Hepatocyte (in vitro differentiated cells): ENCODE measurements at regions not wholly inside any gene's neighbourhood (a gene's known extent, or its start where the extent isn't known, plus 50 kb on each side); places are given as distances from the start of the nearest gene placed in this dataset.

ENCODE experiments used
- DNase-seq: peaks from one replicate; pipeline ENCODE4 v3.0.0-alpha.2; 2016; ENCODE audit warnings: low spot score
- H2AFZ ChIP-seq: fragments of 200-600 bp; sonication (generic); 2 replicates; pipeline ENCODE4 v1.6.0; 2016; ENCODE audit warnings: antibody characterized with exemption, mild to moderate bottlenecking
- H3K27ac ChIP-seq: fragments of 200-600 bp; sonication (generic); 2 replicates; pipeline ENCODE4 v1.5.1; 2016; ENCODE audit warnings: mild to moderate bottlenecking
- H3K27me3 ChIP-seq: fragments of 200-600 bp; sonication (generic); 2 replicates; pipeline ENCODE4 v1.6.1; 2016
- H3K36me3 ChIP-seq: fragments of 200-600 bp; sonication (generic); replicated peaks from 2 replicates; pipeline ENCODE4 v1.5.1; 2016; ENCODE audit warnings: low read depth; ENCODE audit not compliant: insufficient read depth
- H3K4me1 ChIP-seq: fragments of 200-600 bp; sonication (generic); 2 replicates; pipeline ENCODE4 v1.5.1; 2016; ENCODE audit warnings: mild to moderate bottlenecking, moderate library complexity; ENCODE audit not compliant: insufficient read depth
- H3K4me2 ChIP-seq: fragments of 200-600 bp; sonication (generic); 2 replicates; pipeline ENCODE4 v1.6.0; 2016
- H3K4me3 ChIP-seq: fragments of 200-600 bp; sonication (generic); 2 replicates; pipeline ENCODE4 v1.5.1; 2016; ENCODE audit warnings: mild to moderate bottlenecking
- H3K79me2 ChIP-seq: fragments of 200-600 bp; sonication (generic); 2 replicates; pipeline ENCODE4 v1.6.0; 2017; ENCODE audit warnings: mild to moderate bottlenecking
- H3K9me2 ChIP-seq: fragments of 200-600 bp; sonication (generic); replicated peaks from 2 replicates; pipeline ENCODE4 v1.6.0; 2017; ENCODE audit warnings: mild to moderate bottlenecking; ENCODE audit not compliant: insufficient read depth
- H3K9me3 ChIP-seq: fragments of 200-600 bp; sonication (generic); 2 replicates; pipeline ENCODE4 v1.5.1; 2016; ENCODE audit warnings: low read depth, mild to moderate bottlenecking
- H4K20me1 ChIP-seq: fragments of 200-600 bp; sonication (generic); 2 replicates; pipeline ENCODE4 v1.6.0; 2016; ENCODE audit warnings: mild to moderate bottlenecking; ENCODE audit not compliant: insufficient read depth, poor library complexity, severe bottlenecking
- EZH2 ChIP-seq: fragments of 200-600 bp; sonication (generic); IDR thresholded peaks from 2 replicates; pipeline ENCODE4 v1.6.1; 2016; ENCODE audit warnings: antibody characterized with exemption, mild to moderate bottlenecking, borderline replicate concordance
- EZH2phosphoT487 ChIP-seq: fragments of 200-600 bp; sonication (generic); IDR thresholded peaks from one replicate; pipeline ENCODE4 v1.6.1; 2018; ENCODE audit warnings: antibody characterized with exemption, mild to moderate bottlenecking, low read depth, moderate library complexity; ENCODE audit not compliant: unreplicated experiment, severe bottlenecking
- WGBS: methylation state at CpG from one replicate; pipeline ENCODE4 v1.1.6; 2016; ENCODE audit warnings: low lambda C conversion rate; ENCODE audit errors: missing lambda C conversion rate; 5-methylcytosine and 5-hydroxymethylcytosine counted together
- TF ChIP-seq, protein P1 (sequence below): fragments of 200-600 bp; sonication (generic); IDR thresholded peaks from 2 replicates; pipeline ENCODE4 v1.5.1; 2016; ENCODE audit warnings: antibody characterized with exemption, mild to moderate bottlenecking; ENCODE audit not compliant: poor library complexity

DNA sequence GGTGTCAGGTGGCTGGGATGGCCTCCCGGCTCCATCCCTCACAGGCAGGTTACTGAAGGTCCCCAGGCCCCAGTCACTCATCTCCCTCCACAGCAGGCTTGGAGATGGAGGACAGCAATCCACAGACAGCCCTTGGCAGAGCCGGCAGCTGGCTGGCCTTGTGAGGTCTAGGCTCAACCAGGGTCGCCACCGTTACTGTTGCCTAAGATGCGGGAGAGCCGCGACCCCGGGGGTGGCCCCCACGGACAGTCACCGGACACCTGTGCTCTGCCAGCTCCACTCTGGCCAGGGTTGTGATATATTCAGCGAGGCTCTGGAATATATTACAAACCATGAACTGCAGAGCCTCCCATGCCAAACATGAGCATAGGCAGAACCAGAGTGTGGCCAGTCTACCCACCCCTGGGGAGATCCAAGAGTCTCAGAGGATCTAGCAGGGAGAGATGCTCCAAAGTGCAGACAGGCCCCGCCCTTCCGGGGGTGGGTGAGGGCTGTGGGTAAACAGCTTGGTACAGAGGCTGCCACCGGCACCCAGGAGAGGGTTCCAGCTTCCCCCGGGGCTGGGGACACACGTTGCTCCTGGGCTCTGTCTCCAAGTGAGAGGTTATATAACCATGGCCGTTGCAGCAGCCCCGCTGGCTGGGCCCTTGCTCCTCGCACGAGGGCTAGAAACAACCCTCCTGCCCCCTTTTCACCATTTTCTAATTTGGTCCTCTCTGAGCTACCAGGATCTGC is 55.9 kb upstream of the DIO3 start:
- Histone ChIP-seq H3K79me2 (no peaks in the 10 kb centered on the region), H3K9me3 (no peaks in the 10 kb centered on the region), H4K20me1 (no peaks in the 10 kb centered on the region), H3K27me3 (no peaks in the 10 kb centered on the region), H3K4me2 (no peak overlapping the region), H3K36me3 (no peaks in the 10 kb centered on the region), H3K4me3 (no peak overlapping the region), H3K9me2 (no peaks in the 10 kb centered on the region), H2AFZ (no peak overlapping the region), H3K4me1 (no peaks in the 10 kb centered on the region), H3K27ac (no peak overlapping the region)
- no peak for DNase-seq
- 91% methylated on average over 17 of the region's 20 CpGs for WGBS
- TF ChIP-seq EZH2phosphoT487: no peak
- TF ChIP-seq, protein P1, sequence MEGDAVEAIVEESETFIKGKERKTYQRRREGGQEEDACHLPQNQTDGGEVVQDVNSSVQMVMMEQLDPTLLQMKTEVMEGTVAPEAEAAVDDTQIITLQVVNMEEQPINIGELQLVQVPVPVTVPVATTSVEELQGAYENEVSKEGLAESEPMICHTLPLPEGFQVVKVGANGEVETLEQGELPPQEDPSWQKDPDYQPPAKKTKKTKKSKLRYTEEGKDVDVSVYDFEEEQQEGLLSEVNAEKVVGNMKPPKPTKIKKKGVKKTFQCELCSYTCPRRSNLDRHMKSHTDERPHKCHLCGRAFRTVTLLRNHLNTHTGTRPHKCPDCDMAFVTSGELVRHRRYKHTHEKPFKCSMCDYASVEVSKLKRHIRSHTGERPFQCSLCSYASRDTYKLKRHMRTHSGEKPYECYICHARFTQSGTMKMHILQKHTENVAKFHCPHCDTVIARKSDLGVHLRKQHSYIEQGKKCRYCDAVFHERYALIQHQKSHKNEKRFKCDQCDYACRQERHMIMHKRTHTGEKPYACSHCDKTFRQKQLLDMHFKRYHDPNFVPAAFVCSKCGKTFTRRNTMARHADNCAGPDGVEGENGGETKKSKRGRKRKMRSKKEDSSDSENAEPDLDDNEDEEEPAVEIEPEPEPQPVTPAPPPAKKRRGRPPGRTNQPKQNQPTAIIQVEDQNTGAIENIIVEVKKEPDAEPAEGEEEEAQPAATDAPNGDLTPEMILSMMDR: no peak
- no peak for TF ChIP-seq EZH2

DNA sequence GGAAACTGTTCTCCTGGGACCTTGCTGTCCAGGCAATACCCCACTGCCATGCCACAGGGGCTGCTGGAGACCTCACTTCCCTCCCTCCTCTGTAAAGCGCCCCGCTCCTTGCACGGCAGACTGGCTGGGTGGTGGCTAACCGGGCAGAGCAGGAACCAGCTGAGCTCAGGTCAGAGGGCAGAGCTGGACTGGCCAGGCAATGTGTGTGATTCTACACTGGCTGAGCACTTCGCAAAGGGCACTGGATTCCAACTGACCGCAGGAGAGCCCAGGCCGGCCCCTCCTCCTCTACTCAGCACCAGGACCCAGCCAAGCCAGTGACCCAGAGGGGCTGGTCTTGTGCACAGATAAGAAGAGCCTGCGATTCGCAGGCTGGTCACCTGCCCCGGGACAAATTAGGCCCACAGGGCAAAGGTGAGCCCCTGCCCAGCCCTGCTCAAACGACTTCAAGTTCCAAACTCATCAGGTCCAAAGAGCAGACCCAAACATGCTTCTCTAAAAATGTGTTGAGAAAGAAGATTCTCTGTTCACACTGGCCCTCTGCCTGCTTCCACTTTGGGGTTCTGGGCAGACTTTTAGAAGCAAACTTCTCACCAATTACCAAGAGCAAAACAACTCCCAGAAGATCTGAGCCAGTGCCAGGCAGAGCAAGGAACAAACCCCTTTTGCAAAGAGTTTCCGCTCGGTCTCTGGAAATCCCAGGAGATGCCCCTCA is 54.9 kb upstream of the DIO3 start:
- Histone ChIP-seq H4K20me1 (no peaks in the 10 kb centered on the region), H3K36me3 (no peaks in the 10 kb centered on the region), H3K27ac (no peak overlapping the region), H3K27me3 (no peaks in the 10 kb centered on the region), H3K4me2 (no peak overlapping the region), H3K9me3 (no peaks in the 10 kb centered on the region), H3K79me2 (no peaks in the 10 kb centered on the region), H3K9me2 (no peaks in the 10 kb centered on the region), H2AFZ (no peak overlapping the region), H3K4me1 (no peaks in the 10 kb centered on the region), H3K4me3 (no peak overlapping the region)
- DNase-seq: no peak
- no peak for TF ChIP-seq EZH2phosphoT487
- TF ChIP-seq, protein P1: no peak
- no peak for TF ChIP-seq EZH2
- 69% methylated on average over 13 of the region's 13 CpGs for WGBS

DNA sequence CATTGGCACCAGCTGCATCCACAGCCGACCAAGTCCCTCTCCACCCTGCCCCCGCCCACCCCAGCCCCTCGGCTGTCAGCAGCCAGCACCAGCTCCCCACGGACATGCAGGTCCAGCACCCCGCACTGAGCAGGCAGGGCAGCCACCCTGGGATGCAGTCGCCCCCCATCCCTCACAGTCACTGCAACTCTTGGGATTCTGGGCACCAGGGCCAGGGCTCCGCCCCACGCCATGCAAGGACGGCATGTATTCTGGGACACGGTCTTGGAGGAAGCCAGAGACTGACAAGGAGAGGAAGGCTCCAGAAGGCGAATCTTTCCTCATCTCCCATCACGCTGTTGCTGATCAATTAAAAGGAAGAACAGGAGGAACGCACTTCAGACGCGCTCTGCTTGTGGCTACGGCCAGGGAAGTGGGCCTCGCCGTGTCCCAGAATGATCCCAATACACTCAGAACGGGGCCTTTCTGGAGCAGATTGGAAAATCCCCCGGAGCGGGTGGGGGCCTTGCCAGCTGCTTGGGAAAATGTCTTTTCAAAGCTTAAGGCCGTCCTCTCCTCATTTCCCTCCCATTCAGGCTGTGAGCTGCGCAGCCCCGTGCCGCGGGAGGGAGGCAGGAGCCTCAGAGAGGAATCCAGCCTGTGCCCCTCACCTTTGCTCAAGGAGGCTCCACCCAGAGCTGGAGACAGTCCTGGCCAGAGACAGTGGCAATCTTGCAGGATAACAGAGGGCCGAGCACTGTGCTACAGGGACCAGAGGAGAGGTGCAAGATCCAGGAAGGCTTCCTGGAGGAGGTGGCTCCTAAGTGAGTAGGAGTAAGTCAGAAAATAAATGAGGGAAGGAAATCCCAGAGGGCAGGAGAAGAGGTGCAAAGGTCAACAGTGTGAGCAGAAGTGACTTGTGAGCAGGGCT is 54.1 kb upstream of the DIO3 start:
- no peak for DNase-seq
- H3K27me3 ChIP-seq: no peaks in the 10 kb centered on the region
- H4K20me1 ChIP-seq: no peaks in the 10 kb centered on the region
- H3K79me2 ChIP-seq: no peaks in the 10 kb centered on the region
- no peaks in the 10 kb centered on the region for H3K36me3 ChIP-seq
- no peaks in the 10 kb centered on the region for H3K9me3 ChIP-seq
- no peak overlapping the region for H3K4me3 ChIP-seq
- TF ChIP-seq EZH2phosphoT487 (no peak), EZH2 (no peak)
- TF ChIP-seq, protein P1: no peak
- no peaks in the 10 kb centered on the region for H3K9me2 ChIP-seq
- H2AFZ ChIP-seq: no peak overlapping the region
- no peaks in the 10 kb centered on the region for H3K4me1 ChIP-seq
- H3K27ac ChIP-seq: no peak overlapping the region
- H3K4me2 ChIP-seq: no peak overlapping the region
- 91% methylated on average over 26 of the region's 27 CpGs for WGBS
